HG03521 (cell line): ENCODE measurements at regions not wholly inside any gene's neighbourhood (a gene's known extent, or its start where the extent isn't known, plus 50 kb on each side); places are given as distances from the start of the nearest gene placed in this dataset.

Experiments
- ATAC-seq: cut with Tn5 transposase; IDR thresholded peaks from one replicate; pipeline ENCODE4 v1.9.1; 2021; ENCODE audit warnings: mild to moderate bottlenecking, moderate library complexity; ENCODE audit not compliant: unreplicated experiment

GRCh38 chr4:13133700-13134099, 350.4 kb downstream of the RAB28 start:
- no peak for ATAC-seq

DNA sequence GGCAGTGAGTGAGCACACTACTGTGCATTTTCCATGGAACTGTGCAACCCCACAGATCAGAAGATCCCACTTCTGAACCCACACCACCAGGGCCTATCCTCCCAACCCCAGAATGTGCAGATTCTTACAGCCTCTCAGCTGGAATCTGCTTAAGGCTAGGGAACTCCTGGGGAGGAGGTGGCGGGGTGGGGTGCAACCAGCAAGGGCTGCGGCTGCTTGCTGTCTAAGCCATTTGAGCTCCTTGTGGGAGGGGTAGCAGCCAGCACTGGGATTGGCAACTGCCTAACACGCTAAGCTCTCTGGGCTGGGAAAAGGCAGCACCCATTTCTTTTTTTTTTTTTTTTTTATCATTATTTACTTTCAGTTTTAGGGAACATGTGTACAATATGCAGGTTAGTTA, 353.3 kb downstream of the RAB28 start:
- no peak for ATAC-seq

DNA sequence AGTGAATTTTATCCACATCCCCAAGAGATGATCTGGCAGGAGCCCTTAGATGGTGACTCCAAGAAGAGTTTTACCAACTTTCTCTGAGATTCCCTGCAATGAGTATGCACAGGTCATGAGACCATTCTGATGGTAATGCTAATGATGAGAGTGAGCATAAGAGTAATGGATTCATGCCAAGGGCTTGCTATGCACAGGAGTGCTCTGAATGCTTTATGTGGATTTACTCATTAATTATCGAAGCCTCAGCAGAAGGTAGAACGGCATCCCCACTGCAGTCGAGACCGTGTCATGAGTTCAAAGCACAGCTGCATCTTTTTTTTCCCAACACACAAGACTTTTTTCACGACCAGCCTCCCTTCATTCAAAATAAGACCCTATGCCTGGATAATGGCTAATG, 355.0 kb downstream of the RAB28 start:
- ATAC-seq = no peak

DNA sequence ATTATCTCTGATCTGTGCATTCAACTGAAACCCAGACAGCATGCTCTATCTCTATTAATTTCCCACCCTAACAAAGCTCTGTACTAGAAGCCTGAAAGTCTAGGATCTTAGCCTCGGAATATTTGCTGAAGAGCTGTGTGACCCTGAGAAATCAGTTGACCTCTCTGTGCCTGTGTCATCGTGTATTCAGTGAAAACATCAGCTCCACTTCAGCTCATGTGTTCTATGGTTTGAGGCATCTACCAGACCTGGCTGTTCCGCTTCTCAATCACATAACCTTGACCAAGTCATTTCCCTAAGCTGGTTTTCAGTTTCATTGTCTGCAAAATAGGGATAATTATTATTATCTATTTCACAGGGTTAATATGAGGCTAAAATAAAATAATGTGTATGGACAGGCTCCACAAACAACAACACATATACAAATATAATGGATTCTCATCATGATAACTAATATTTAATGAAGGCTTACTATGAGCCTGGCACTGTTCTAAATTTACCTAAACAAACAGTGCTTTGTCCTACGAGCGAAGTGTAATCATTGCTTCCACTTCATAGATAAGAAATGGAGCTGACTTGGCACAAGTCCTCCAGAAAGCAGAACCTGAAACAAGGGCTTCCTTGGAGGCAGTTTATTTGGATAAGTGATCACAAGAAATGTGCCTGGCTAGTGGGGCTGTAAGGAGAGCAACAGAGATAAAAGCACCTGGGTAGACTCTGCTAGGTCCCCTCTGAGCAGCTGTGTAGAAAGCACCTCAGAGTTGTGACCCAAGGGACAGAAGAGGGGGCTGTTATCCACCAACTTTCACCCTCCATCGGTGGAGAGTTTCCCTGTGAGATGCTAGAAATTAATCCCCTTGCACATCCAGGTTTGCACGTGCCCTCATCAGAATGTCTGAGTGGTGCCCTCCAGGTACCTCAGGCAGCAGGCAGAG, 356.9 kb downstream of the RAB28 start:
- no peak for ATAC-seq

GRCh38 chr4:13118633-13119032, 365.5 kb downstream of the RAB28 start:
- ATAC-seq = no peak

GRCh38 chr4:13117185-13117584, 367.0 kb downstream of the RAB28 start:
- ATAC-seq = no peak

- ATAC-seq = no peak
Observed at GRCh38 chr4:13112030-13112429, 372.1 kb downstream of the RAB28 start.

GRCh38 chr4:13109536-13109935, 374.6 kb downstream of the RAB28 start:
- no peak for ATAC-seq

GRCh38 chr4:13108096-13108495, 376.0 kb downstream of the RAB28 start:
- ATAC-seq = no peak

GRCh38 chr4:13103382-13104015, 380.6 kb downstream of the RAB28 start:
- no peak for ATAC-seq

- no peak for ATAC-seq
Observed at GRCh38 chr4:13102092-13102742, 381.9 kb downstream of the RAB28 start.

- no peak for ATAC-seq
Observed at GRCh38 chr4:13097971-13098370, 386.2 kb downstream of the RAB28 start.

DNA sequence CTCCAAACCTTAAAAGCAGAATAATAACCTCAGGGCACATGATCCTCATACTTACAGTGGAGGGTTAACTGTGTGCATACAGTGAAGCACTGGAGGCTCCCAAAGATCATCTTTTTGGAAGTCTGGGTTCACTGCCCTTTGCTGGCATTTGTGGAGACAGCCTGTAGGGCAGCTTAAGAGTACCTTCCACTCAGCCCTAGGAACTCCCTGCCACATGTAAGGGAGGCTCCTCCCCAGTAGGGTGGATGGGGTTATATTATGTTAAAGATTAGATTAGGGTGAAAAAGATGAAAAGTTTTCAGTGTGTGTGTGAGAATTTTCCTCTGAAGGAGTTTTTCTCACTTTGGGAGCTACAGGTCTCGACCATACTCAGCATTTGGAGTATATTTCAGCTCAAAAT, 388.4 kb downstream of the RAB28 start:
- ATAC-seq = no peak

DNA sequence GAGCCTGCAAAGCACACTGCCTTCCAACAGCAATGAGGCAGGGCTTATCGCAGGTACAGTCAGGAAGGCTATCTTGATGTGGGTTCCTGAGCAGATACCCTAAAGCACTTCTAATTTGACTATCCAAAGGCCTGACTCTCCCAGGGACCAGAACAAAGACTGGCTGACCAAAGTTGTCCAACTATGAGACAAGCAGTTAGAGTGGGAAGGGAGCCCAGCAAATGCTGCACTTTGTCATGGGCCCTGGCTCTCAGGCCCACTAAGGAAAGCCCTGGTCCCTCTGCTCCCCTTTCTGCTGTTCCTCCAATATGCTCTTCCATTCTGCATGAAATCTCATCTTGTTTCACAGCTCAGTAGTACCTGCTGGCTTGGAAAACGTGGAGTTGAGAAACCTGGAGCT, 391.0 kb downstream of the RAB28 start:
- ATAC-seq = no peak

GRCh38 chr4:13092702-13093101, 391.4 kb downstream of the RAB28 start:
- ATAC-seq = no peak

DNA sequence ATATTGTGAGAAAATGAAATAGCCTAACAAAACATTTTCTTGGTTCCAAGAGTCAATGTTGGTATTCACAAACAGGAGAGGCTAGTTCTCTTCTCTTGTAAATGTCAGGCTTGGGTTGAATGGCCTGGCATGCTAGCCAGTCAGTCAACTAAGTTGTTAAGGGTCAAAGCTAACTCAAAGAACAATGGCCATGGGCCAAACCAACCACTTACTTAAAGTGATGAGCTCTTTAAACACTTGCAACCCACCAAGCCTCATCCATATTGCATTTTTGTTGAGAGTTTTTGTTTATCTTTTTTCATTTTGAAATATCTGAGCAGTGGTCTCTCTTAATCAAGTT, 394.5 kb downstream of the RAB28 start:
- no peak for ATAC-seq

- ATAC-seq = no peak
Observed at GRCh38 chr4:13088726-13089658, 395.1 kb downstream of the RAB28 start.

DNA sequence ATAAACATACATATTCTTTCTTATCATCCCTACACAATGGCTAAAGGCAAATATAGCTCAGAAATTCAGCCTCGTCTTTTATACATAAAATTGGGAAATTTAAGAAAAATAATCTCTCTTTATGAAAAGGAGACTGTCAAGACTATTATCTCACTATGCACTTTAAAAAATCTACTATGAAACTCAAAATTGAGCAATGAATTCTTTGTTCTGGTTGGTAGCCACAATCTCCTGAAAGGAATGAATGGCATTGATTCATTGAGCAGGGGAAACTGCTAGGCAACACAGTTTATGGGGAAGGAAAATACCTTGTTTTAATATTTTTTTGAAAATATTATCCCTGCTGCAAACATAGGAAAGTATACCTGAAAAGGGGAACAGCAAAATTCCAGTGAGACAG, 397.1 kb downstream of the RAB28 start:
- ATAC-seq = no peak

DNA sequence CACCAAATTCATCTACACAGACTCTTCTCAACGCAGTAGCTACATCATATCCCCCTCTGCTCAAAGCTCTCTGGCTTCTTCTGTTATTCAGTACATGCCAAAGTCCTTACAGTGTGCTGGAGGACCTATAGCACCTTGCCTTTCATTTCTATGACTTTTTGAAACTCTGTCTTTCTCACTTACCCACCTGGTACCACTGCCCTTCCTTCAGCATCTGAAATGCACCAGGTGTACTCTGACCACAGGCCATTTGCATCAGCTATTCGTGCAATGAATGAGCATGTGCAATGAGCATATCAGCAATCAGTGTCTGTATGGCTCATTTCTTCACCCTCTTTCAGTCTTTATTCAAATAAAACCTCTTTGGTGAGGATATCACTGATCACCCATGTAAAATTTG, 399.9 kb downstream of the RAB28 start:
- ATAC-seq = no peak

GRCh38 chr4:13081830-13082229, 402.3 kb downstream of the RAB28 start:
- no peak for ATAC-seq

GRCh38 chr4:13067077-13067476, 417.1 kb downstream of the RAB28 start:
- no peak for ATAC-seq
